ENCODE measurements at regions not wholly inside any gene's neighbourhood (a gene's known extent, or its start where the extent isn't known, plus 50 kb on each side); places are given as distances from the start of the nearest gene placed in this dataset.

DNA sequence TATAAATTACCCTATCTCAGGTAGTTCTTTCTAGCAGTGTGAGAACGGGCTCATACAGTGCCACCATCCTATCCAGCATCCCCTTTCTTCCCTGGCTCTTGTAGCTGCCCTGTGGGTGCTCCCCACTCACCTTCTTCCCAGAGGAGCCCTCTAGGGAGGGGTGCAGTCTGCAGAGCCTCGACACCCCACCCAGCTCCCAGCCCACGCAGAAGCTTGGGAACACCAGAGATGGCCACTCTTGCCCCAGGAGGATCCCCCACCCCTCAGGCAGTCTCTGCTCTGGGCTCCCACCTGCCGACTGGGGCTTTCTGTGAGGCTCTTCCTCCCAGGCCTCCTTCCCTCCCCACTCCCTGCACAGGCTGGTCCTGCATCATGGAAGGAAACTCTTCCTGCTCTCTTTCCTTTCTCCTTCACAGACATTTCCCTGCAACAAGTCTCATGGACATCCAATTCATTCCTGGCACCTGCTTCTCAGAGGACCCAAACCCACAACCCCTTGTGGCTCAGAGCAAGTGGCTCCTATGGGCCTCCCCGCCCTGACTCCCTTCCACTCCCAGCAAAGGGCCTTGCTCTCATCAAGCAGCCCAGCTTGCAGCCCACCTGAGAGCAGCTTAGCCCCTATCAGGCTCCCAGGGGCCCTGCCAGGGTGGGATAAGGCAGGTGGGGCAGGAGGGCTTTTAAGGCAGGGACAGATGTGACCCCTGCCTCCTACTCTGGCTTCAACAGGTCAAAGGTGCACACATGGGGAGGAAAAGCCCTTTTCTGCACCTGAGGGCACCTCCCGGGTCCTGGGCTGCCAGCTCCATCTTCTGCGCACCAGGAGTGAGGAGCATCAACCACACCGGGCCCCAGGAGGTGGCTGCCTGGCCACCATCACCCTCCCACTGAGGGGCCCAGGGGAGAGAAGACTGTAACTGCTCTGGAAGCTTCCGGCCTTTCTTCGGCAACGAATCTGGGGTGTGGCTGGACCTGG is 263.8 kb upstream of the TNRC6C start:
- DNase-seq, result no peak

- no peak for DNase-seq
These were observed 263.1 kb upstream of the TNRC6C start for GRCh38 chr17:77695386-77695785.

GRCh38 chr17:77696151-77696720 is 262.3 kb upstream of the TNRC6C start:
- DNase-seq, result no peak

- DNase-seq, result no peak
These were observed 261.6 kb upstream of the TNRC6C start for GRCh38 chr17:77696721-77697460.

- DNase-seq, result no peak
These were observed 260.8 kb upstream of the TNRC6C start for GRCh38 chr17:77697480-77698400.

DNA sequence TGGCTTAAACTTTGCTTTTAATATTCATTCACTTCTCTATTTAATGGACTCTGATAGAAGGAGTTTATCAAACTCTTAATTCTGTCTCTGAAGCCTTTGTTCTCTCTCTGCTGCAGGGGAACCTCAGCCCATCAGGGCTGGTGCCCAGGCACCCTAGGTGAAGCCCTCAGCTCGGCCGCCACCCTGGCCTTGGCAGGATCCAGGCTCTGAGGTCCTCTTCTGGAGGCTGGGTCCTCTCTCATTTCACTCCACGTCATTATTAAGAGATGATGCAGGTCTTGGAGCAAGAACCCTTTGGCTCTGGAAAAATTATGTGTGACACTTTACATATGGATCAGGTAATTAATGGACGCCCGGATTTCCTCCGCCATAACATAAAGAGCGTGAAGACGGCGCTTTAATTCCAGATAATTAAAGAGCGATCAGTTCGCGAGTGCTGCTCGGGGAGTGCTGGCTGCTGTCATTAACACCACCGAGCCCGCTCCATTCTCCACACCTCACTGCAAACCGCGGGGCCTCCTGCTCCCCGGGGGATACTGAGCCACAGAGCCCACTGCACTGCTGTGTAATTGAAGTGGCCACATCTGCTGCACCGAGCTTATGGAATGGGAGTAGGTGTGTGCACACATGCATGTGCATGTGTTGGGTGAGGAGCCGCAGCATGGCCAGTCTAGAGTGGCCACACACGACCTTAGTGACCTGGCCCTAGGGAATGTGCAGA is 259.4 kb upstream of the TNRC6C start:
- no peak for DNase-seq

DNA sequence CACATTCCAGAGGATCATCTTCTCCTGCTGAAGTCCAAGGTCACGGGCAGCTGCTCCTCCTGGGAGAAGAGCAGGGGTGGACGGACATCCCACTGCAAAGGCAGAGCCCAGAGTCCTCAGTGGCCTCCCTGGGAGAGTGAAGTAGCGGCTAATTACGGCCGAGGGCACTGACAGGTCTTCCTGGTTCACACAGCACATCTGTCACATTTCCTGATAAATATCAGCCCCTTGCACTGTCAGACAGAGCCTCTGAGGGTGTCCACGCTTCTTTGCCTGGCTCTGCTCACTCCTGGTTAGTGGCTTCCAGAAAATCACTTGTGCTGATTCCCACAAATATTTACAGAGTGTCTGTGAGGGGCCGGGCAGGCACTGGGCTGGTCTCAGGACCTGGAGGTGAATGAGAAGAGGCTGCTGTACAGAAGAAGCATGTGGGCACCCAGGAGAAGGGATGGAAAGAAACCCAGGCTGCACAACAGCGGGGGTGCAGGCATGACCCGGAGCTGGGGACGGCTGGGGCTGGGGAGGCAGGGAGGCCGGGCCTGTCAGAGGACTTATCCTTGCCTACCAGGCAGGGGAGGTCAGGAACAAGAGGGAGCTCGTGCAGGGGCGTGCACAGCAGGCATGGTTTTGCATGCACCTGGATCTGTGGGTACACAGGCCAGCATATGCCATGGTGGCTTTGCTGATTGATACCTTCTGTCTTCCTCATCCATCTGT is 258.2 kb upstream of the TNRC6C start:
- no peak for DNase-seq

DNA sequence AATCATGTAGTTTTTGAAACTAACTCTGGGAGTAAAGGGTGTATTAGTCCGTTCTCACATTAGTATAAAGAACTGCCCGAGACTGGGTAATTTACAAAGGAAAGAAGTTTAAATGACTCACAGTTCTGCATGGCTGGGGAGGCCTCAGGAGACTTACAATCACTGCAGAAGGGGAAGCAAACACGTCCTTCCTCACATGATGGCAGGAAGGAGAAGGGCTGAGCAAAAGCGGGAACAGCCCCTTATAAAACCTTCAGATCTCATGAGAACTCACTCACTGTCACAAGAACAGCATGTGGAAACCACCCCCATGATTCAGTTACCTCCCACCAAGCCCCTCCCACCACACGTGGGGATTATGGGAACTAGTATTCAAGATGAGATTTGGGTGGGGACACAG is 256.5 kb upstream of the TNRC6C start:
- no peak for DNase-seq

DNA sequence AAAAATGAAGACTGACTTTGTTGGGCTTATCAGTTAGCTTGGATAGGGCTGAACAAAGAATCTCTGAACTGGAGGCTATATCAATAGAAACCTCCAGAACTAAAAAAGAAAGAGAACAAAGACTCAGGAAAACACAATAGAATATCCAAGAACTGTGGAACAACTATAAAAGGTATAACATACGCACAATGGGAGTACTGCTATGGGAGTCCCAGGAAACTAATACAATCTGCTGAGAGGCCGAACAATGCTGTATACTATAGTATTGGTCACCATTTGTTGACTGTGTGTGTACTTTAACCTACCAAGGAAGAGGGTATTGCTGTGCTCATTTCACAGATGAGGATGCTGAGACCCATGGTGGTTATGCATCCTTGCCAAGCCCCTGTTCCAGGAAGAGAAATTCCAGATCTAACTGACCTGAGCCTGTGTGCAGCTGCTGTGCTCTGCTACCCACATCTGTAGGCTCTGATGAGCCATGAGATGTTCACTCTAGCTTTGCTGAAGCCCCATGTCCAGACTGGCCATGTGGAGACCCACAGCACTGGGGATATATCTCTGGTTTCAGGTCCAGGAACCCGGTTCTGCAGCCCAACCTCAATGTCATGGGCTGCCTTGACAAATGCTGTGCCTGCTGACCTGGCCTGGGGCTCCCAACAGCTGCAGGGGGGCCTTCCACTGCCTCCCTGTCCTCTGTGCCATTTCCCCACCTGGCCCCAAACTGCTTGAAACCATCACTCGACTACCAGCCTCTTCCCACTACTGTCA is 254.3 kb upstream of the TNRC6C start:
- DNase-seq, result no peak

- DNase-seq, result no peak
These were observed 251.6 kb upstream of the TNRC6C start for GRCh38 chr17:77706938-77707337.

- no peak for DNase-seq
These were observed 251.0 kb upstream of the TNRC6C start for GRCh38 chr17:77707546-77707945.

- no peak for DNase-seq
These were observed 250.5 kb upstream of the TNRC6C start for GRCh38 chr17:77708049-77708448.

GRCh38 chr17:77708936-77709335 is 249.6 kb upstream of the TNRC6C start:
- DNase-seq, result no peak

DNA sequence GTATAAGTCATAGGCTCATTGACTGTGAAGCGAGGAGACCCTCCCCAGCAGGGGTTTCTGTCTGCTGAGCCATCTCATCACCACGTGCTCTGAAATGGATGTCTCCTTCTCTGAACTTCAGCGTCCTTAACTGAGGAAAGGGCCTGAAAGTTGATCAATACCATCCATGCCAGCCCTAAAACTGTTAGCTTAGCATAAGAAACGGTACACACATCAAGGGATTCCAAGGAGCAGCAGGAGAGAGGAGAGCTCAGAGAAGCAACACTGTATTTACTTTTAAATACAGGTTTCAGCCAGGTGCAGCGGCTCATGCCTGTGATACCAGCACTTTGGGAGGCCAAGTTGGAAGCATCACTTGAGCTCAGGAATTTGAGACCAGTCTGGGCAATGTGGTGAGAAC is 248.9 kb upstream of the TNRC6C start:
- no peak for DNase-seq

- DNase-seq, result no peak
These were observed 245.9 kb upstream of the TNRC6C start for GRCh38 chr17:77712578-77712977.

- DNase-seq, result no peak
These were observed 242.1 kb upstream of the TNRC6C start for GRCh38 chr17:77716289-77716926.

GRCh38 chr17:77717941-77718668 is 240.4 kb upstream of the TNRC6C start:
- no peak for DNase-seq

DNA sequence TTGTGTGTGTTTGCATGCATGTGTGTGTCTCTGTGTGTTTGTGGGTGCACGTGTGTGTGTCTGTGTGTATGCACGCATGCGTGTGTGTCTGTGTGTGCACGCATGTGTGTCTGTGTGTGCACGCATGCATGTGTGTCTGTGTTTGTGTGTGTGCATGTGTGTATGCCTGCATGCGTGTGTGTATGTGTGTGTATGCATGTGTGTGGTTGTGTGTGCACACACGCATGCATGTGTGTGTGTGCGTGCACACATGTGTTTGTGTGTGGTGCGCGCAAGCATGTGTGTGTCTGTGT is 239.9 kb upstream of the TNRC6C start:
- no peak for DNase-seq

DNA sequence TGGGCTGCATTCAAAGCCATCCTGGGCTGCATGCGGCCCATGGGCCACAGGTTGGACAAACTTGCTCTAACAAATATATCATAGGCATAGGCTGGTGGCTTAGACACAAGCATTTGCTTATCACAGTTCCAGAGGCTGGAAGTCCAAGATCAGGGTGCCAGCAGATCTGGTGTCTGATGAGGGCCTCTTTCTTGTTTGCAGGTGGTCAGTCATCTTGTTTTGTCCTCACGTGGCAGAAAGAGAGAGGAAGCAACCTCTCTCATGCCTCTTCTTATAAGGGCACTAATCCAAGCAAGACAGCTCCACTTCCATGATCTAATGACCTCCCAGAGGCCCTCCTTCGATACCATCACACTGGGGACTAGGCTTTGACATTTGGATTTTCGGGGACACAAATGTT is 238.7 kb upstream of the TNRC6C start:
- DNase-seq, result no peak
